ENCODE measurements at regions not wholly inside any gene's neighbourhood (a gene's known extent, or its start where the extent isn't known, plus 50 kb on each side); places are given as distances from the start of the nearest gene placed in this dataset.

GRCh38 chrX:8346060-8346459 lies 118.6 kb upstream of the VCX3B start:
- TF ChIP-seq, protein P1, sequence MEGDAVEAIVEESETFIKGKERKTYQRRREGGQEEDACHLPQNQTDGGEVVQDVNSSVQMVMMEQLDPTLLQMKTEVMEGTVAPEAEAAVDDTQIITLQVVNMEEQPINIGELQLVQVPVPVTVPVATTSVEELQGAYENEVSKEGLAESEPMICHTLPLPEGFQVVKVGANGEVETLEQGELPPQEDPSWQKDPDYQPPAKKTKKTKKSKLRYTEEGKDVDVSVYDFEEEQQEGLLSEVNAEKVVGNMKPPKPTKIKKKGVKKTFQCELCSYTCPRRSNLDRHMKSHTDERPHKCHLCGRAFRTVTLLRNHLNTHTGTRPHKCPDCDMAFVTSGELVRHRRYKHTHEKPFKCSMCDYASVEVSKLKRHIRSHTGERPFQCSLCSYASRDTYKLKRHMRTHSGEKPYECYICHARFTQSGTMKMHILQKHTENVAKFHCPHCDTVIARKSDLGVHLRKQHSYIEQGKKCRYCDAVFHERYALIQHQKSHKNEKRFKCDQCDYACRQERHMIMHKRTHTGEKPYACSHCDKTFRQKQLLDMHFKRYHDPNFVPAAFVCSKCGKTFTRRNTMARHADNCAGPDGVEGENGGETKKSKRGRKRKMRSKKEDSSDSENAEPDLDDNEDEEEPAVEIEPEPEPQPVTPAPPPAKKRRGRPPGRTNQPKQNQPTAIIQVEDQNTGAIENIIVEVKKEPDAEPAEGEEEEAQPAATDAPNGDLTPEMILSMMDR (IDR thresholded peaks at IDR 0.05; ENCODE audit: insufficient read depth, low read depth, low read length), result no peak
- TF ChIP-seq EZH2 (IDR thresholded peaks at IDR 0.05; ENCODE audit: insufficient read depth, low read length), result no peak

All from astrocyte (in vitro differentiated cells and primary cell).